ENCODE measurements at regions not wholly inside any gene's neighbourhood (a gene's known extent, or its start where the extent isn't known, plus 50 kb on each side); places are given as distances from the start of the nearest gene placed in this dataset.

- TF ChIP-seq CTCF (IDR thresholded peaks at IDR 0.05), result no peak
- no peak for TF ChIP-seq POLR2A (IDR thresholded peaks at IDR 0.05)
These were observed 99.1 kb upstream of the STT3B start for GRCh38 chr3:31433679-31433992.

Measured in esophagus squamous epithelium (tissue), 4 donors.